ENCODE measurements at regions not wholly inside any gene's neighbourhood (a gene's known extent, or its start where the extent isn't known, plus 50 kb on each side); places are given as distances from the start of the nearest gene placed in this dataset.

GRCh38 chr7:109757713-109758112, 1188.0 kb downstream of the DNAJB9 start:
- Histone ChIP-seq H3K4me1 (ENCODE audit: control insufficient read depth, insufficient read depth, low read length) (no peaks in the 10 kb centered on the region), H2AFZ (replicated peaks; ENCODE audit: low read length, poor library complexity) (no peak overlapping the region), H4K8ac (ENCODE audit: low read depth in 2 of 2, low read length in 2 of 2) (no peak overlapping the region), H2BK5ac (ENCODE audit: low read depth, low read length, poor library complexity, severe bottlenecking) (no peak overlapping the region), H3K4ac (ENCODE audit: low read depth, low read length) (no peak overlapping the region), H3K18ac (ENCODE audit: low read depth, low read length) (no peak overlapping the region), H4K5ac (ENCODE audit: low read depth, low read length) (no peak overlapping the region), H2BK15ac (ENCODE audit: low read depth, low read length) (no peak overlapping the region), H3K14ac (replicated peaks; ENCODE audit: low read depth, low read length) (no peak overlapping the region), H2BK20ac (ENCODE audit: low read depth, low read length) (no peak overlapping the region), H3K27ac (ENCODE audit: insufficient read depth, low read length) (no peak overlapping the region), H3K56ac (ENCODE audit: extremely low read depth, insufficient read depth, low read length) (no peak overlapping the region), H3K36me3 (ENCODE audit: control insufficient read depth, insufficient read depth, low read length) (no peaks in the 10 kb centered on the region), H3K4me2 (ENCODE audit: low read depth, low read length) (no peak overlapping the region), H4K20me1 (ENCODE audit: insufficient read depth, low read length) (no peaks in the 10 kb centered on the region), H2AK5ac (ENCODE audit: low read depth, low read length) (no peak overlapping the region), H3K4me3 (ENCODE audit: insufficient read depth, low read depth, low read length) (no peak overlapping the region), H2BK120ac (ENCODE audit: low read depth, low read length) (no peak overlapping the region), H4K91ac (ENCODE audit: insufficient read depth, low read depth, low read length) (no peak overlapping the region), H3K9ac (ENCODE audit: low read depth, low read length) (no peak overlapping the region), H3K27me3 (ENCODE audit: control insufficient read depth, insufficient read depth, low read length) (no peaks in the 10 kb centered on the region), H2AK9ac (replicated peaks; ENCODE audit: low read depth, low read length, poor library complexity) (no peak overlapping the region), H3K9me1 (ENCODE audit: insufficient read depth, low read length) (no peaks in the 10 kb centered on the region), H3K9me3 (ENCODE audit: control insufficient read depth, insufficient read depth, low read length) (peaks cover 12% of the 10 kb centered on the region; the same call in 1 of the 2 replicates), H3K79me1 (ENCODE audit: low read depth in 1 of 2, low read length in 2 of 2) (no peaks in the 10 kb centered on the region), H3K23ac (ENCODE audit: low read depth, low read length) (no peak overlapping the region)
- in situ Hi-C loops (cut with MboI; ENCODE audit: low sequenced_read_pairs) (no loop called here), intact Hi-C loops (cut with micrococcal nuclease) (loop anchor here (10.0 kb wide), 1 partner anchor 57 kb away; no protein-coding TSS in a partner anchor), dilution Hi-C loops (cut with HindIII; ENCODE audit: low sequenced_read_pairs, unreplicated experiment) (no loop called here)
- ATAC-seq (ENCODE audit: low read depth) = no peak
- no TSS peak for BruUV-seq (replicated peaks)
- DNase-seq = no peak
- WGBS, 2 experiments (ENCODE audit: extremely low coverage in 2 of 2, insufficient read length in 1 of 2) = no CpG with 5 or more reads among the region's 1 CpG
- CTCF ChIA-PET = interaction anchor here (0.7 kb wide), 1 partner anchor 224 kb away, joined by 3 read pairs; no protein-coding TSS in a partner anchor
- POLR2A ChIA-PET (ENCODE audit: unreplicated experiment) = no interaction called here
- TF ChIP-seq RCOR1 (IDR thresholded peaks at IDR 0.05; ENCODE audit: insufficient replicate concordance, low read length) (no peak), POLR2A (IDR thresholded peaks at IDR 0.05; ENCODE audit: low read depth, low read length) (no peak), BHLHE40 (IDR thresholded peaks at IDR 0.05; ENCODE audit: low read depth, low read length) (no peak), MXI1 (IDR thresholded peaks at IDR 0.05; ENCODE audit: borderline replicate concordance, low read depth, low read length) (no peak)
